ENCODE measurements at regions not wholly inside any gene's neighbourhood (a gene's known extent, or its start where the extent isn't known, plus 50 kb on each side); places are given as distances from the start of the nearest gene placed in this dataset.
"Not testable (repeated sequence)": the region's sequence is repeated elsewhere in the genome, so short reads cannot be mapped to it uniquely, and the experiment has no call there.

GRCh38 chr12:116360579-116361413, 83.3 kb upstream of the MED13L start:
- DNase-seq (ENCODE audit: low spot score): no peak

GRCh38 chr12:116361414-116362223, 84.1 kb upstream of the MED13L start:
- no peak for DNase-seq (ENCODE audit: low spot score)

DNA sequence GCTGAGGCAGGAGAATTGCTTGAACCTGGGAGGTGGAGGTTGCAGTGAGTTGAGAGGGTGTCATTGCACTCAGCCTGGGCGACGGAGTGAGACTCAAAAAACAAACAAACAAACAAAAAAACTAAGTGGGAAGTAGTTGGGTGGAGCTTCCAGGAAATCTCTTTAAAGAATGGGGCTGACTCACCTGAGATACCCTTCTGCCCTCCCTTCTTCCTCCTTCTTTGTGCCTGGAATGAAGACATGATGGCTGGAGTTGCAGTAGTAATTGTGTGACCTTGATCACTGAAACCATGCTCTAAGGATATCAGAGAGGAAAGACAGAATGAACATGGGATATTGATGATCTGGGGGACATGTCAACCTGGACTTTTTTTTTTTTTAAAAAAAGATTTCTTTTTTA, 87.6 kb upstream of the MED13L start:
- DNase-seq (ENCODE audit: low spot score): no peak

DNA sequence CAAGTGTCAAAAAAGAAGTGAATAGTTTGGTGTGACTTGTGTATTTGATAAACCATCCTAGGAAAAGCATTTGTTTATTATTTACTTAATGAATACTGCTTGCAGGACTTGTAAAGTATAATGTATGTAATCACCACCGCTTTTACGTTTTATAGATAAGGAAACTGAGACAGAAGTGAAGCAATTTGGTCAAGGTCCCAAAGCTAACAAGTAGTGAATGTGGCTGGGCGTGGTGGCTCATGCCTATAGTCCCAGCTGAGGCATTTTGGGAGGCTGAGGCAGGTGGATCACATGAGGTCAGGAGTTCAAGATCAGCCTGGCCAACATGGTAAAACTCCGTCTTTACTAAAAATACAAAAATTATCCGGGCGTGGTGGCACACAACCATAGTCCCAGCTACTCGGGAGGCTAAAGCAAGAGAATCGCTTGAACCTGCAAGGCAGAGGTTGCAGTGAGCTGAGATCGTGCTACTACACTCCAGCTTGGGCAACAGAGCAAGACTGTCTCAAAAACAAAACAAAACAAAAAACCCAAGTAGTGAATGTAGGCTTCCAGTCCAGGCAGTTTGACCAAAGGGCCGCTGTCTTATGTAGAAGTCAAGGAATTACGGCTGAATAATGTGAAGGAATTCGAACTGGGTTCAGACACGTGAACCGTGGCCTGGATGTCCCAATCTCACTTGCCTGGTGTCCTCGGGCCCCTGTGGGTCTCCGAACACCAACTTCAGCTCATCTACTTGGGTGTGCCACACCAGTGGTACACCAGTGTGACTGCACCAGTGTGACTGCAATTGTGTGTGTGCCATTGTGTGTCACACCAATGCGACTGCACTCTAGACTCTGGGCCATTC, 88.3 kb upstream of the MED13L start:
- DNase-seq (ENCODE audit: low spot score): no peak

GRCh38 chr12:116366456-116366776, 88.9 kb upstream of the MED13L start:
- no peak for DNase-seq (ENCODE audit: low spot score)

- no peak for DNase-seq (ENCODE audit: low spot score)
These were observed 89.3 kb upstream of the MED13L start for GRCh38 chr12:116366824-116367223.

GRCh38 chr12:116368196-116369194, 91.0 kb upstream of the MED13L start:
- DNase-seq (ENCODE audit: low spot score): peak; percentile 13

DNA sequence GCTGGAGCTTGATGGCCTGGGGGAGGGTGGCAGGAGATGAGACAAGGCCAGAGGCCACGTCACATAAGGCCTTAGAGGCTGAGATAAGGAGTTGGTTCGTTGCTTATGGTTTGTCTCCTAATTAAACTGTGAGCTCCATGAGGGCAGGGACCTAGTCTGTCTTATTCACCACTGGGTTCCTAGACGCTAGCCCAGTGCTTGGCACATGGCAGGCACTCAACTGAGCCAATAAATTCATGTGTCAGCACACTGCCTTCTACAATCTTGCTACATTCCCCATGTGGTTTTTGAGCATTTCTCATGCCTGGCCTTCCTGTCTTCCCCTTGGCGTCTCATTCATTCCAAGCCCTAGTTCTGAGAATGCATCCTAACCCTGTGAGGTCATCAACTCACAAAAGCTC, 92.5 kb upstream of the MED13L start:
- peak; percentile 57 for DNase-seq (ENCODE audit: low spot score)

DNA sequence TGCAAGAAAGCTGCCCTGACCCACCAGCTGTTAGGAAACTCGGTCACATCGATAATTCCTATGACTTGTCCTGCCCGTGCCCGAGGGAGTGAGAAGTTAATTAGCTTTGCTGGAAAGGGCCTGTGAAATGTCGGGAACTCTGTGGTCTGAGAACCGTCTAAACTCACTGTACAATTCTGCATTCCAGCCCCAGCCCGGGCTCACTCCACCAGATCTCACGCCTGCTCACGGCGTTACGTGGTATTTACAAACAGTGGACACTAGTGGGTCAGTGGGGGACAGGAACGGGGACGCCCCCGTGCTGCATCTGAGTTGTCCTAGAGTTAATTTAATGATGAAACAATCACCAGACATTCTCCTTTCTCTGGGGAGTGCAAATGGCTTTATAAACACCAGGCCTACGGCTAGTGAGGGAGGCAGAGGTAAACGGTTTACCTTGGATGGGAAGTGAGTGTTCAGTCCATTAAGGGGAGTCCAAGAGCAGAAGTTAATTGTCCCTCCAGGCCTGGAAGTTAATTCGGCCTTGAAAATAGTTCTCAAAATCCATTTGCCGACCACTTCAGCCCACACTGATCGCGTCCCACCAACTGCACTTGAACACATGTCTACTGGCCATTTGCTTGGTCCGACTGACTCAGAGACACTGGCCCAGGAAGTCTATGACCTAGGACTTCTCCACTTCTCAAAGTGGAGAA, 93.5 kb upstream of the MED13L start:
- DNase-seq (ENCODE audit: low spot score): no peak

- DNase-seq (ENCODE audit: low spot score): no peak
These were observed 95.3 kb upstream of the MED13L start for GRCh38 chr12:116372815-116373214.

GRCh38 chr12:116373572-116374206, 96.2 kb upstream of the MED13L start:
- no peak for DNase-seq (ENCODE audit: low spot score)

DNA sequence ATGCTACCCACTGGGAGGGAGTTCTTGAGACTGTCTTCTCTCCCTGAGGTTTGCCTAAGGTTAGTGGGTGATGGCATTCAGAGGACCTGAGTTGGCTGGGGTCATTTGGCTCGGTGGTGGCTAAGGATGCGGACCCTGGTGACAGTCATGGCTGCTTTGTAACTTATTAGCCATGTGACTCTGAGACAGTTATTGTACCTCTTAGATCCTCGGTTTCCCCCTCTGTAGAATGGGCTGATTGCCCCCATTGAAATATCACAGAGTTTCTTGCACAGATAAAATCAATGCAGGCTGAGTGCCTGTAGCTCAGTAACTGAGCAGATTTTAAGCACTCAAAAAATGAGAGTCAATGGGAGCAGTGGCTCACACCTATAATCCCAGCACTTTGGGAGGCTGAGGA, 96.7 kb upstream of the MED13L start:
- DNase-seq (ENCODE audit: low spot score): no peak

- no peak for DNase-seq (ENCODE audit: low spot score)
These were observed 97.9 kb upstream of the MED13L start for GRCh38 chr12:116375278-116375842.

DNA sequence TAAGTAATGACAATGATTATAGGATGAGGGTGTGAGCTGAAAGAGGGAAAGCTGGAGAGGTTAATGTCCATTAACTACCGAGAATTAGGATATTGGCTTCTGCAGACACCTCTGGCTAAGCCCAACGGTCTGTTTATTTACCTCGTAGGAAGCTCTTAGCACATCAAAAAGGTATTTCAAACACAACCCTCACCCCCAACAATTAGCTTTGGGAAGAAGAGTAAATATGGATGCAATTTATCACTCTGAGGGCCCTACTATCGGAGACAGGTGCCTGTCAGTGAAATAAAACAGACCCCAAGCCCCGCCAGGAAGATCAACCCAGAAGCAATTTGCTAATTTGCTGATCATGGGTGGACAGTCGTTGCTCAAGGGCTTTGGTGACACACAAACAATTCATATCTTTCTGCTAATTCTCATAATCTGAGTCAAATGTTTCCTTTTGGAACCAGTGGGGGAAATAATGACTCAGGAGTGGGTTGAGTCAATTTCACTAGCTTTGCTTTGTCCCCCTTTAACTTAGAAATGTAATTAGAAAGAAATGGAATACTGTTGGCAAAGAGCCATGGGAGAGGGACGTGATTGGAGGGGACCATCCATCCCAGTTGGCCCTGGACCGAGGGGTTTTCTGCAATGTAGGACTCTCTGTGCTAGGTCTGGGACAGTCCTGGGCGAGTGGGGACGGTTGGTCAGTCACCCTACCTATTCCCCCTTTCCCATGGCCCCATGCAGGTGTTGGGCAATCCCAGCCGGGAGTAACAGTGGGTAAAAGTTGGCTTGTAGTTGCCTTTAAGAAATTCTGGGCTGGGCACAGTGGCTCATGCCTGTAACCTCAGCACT, 99.1 kb upstream of the MED13L start:
- no peak for DNase-seq (ENCODE audit: low spot score)

- DNase-seq (ENCODE audit: low spot score): not testable (repeated sequence)
These were observed 99.7 kb upstream of the MED13L start for GRCh38 chr12:116377194-116377571.

DNA sequence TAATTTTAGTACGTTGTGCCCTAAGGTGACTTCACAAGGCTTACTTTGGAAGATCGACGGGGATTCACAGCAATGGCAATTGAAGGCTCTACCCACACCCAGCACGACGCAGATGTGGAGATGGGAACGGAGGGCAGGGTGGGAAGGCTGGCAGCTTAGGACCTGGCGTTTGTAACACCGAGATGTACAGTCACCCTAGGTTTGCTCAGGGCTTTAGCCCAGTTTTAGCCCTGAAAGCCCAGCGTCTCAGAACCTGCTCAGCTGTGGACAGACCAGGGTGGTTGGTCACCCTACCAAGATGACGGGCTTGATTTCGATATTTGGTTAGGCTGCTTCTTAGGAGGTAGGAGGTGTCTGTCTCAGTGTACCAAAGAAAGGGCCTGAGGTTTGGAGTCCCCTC, 100.5 kb upstream of the MED13L start:
- DNase-seq (ENCODE audit: low spot score): no peak

- no peak for DNase-seq (ENCODE audit: low spot score)
These were observed 102.6 kb upstream of the MED13L start for GRCh38 chr12:116380108-116380507.

DNA sequence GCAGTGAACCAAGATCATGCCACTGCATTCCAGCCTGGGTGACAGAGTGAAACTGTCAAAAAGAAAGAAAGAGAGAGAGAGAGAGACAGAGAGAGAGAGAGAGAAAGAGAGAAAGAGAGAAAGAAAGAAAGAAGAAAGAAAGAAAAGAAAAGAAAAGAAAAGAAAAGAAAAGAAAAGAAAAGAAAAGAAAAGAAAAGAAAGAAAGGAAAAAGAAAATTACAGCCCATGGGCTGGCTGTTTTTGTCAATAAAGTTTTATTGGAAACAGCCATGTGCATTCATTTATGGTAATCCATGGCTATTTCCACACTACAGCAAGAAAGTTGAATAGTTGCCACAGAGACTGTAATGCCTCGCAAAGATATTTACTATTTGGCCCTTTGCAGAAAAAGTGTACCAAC, 103.2 kb upstream of the MED13L start:
- DNase-seq (ENCODE audit: low spot score): not testable (repeated sequence)

Measured in umbilical cord (tissue), 1 donor.